GM12878 (cell line): ENCODE measurements at regions not wholly inside any gene's neighbourhood (a gene's known extent, or its start where the extent isn't known, plus 50 kb on each side); places are given as distances from the start of the nearest gene placed in this dataset.

Experiments used
- ATAC-seq: fragments of 200-7000 bp; cut with Tn5 transposase; 3 replicates; pipeline ENCODE4 v1.9.1; 2020; ENCODE audit warnings: mild to moderate bottlenecking, moderate library complexity
- BruUV-seq: library from RNA; stranded (reverse); fragments of 400-500 nt; replicated peaks from 2 replicates; lab custom pipeline; 2021; lab: Mats Ljungman, UMichigan
- CTCF ChIA-PET: fragments of 300-600 bp; sonication (Branson Sonifier 250); formaldehyde crosslinking; extraction: SDS; loops from one replicate; lab custom pipeline; 2021; ENCODE audit warnings: inconsistent platforms; lab: Yijun Ruan, JAX
- POLR2A ChIA-PET: fragments of 350-600 bp; formaldehyde crosslinking; extraction: SDS; loops from one replicate; lab custom pipeline; 2021; ENCODE audit warnings: inconsistent platforms; lab: Charles Lee
- RAD21 ChIA-PET: fragments of 300-600 bp; sonication (Branson Sonifier 250); formaldehyde crosslinking; loops from one replicate; lab custom pipeline; 2023; ENCODE audit warnings: antibody characterized with exemption; ENCODE audit not compliant: unreplicated experiment; lab: Charles Lee
- SMC1A ChIA-PET: fragments of 300-600 bp; sonication (Branson Sonifier 250); formaldehyde crosslinking; loops from one replicate; lab custom pipeline; 2023; ENCODE audit not compliant: unreplicated experiment, uncharacterized antibody; lab: Charles Lee
- DNase-seq: peaks from one replicate; pipeline ENCODE4 v3.0.0-alpha.2; 2011; ENCODE audit warnings: low read depth, low spot score
- FAIRE-seq: peaks from 3 replicates; lab custom pipeline; 2011; peaks lifted over from hg19 to GRCh38; lab: Jason Lieb, UNC
- H2AFZ ChIP-seq: 2 replicates; pipeline ENCODE4 v1.6.0; 2011; ENCODE audit warnings: low read depth, low read length, control low read depth; ENCODE audit not compliant: control insufficient read depth
- H3K27ac ChIP-seq: 2 replicates; pipeline ENCODE4 v1.5.1; 2011; ENCODE audit warnings: control low read depth; ENCODE audit not compliant: control insufficient read depth, insufficient read depth
- H3K27me3 ChIP-seq, 2 experiments: replicated peaks in 1 of 2; 2 replicates each; pipeline versions ENCODE4 v1.6.0 to v1.6.1; 2011; ENCODE audit warnings: low read length in 1 of 2; ENCODE audit not compliant: control insufficient read depth in 2 of 2, insufficient read depth in 2 of 2
- H3K36me3 ChIP-seq, 2 experiments: 2 replicates each; pipeline ENCODE4 v1.5.1; 2011; ENCODE audit warnings: low read length in 1 of 2; ENCODE audit not compliant: control insufficient read depth in 2 of 2, insufficient read depth in 2 of 2
- H3K4me1 ChIP-seq: 2 replicates; pipeline ENCODE4 v1.6.1; 2011; ENCODE audit warnings: mild to moderate bottlenecking, low read length, moderate library complexity, mixed read lengths; ENCODE audit not compliant: control insufficient read depth, insufficient read depth
- H3K4me2 ChIP-seq: 2 replicates; pipeline ENCODE4 v1.6.0; 2011; ENCODE audit warnings: control low read depth; ENCODE audit not compliant: control insufficient read depth, insufficient read depth
- H3K4me3 ChIP-seq: fragments of 200-600 bp; sonication (generic); 2 replicates; pipeline ENCODE4 v1.5.1; 2016
- H3K79me2 ChIP-seq: 2 replicates; pipeline ENCODE4 v1.6.0; 2011; ENCODE audit warnings: low read length; ENCODE audit not compliant: control insufficient read depth, insufficient read depth
- H3K9ac ChIP-seq: 2 replicates; pipeline ENCODE4 v1.8.0; 2011; ENCODE audit warnings: low read length, control low read depth, mixed read lengths; ENCODE audit not compliant: control insufficient read depth, insufficient read depth
- H3K9me3 ChIP-seq: replicated peaks from 3 replicates; pipeline ENCODE4 v1.5.1; 2011; ENCODE audit warnings: mild to moderate bottlenecking, low read length; ENCODE audit not compliant: control insufficient read depth, insufficient read depth
- H4K20me1 ChIP-seq: 2 replicates; pipeline ENCODE4 v1.6.0; 2011; ENCODE audit not compliant: control insufficient read depth, insufficient read depth
- HCFC1 ChIP-seq: fragments of 150-350 bp; IDR thresholded peaks from 2 replicates; pipeline ENCODE4 v1.6.1; 2014; ENCODE audit warnings: low read length
- HSF1 ChIP-seq: fragments of 150-350 bp; IDR thresholded peaks from 2 replicates; pipeline ENCODE4 v1.6.1; 2014; ENCODE audit warnings: mild to moderate bottlenecking, low read depth, low read length
- MAX ChIP-seq: IDR thresholded peaks from 2 replicates; pipeline ENCODE4 v1.6.1; 2012; ENCODE audit warnings: low read depth, low read length, improper control_type of control experiment
- NBN ChIP-seq: fragments of 450-650 bp; IDR thresholded peaks from 2 replicates; pipeline ENCODE4 v1.6.1; 2016
- NFYB ChIP-seq: IDR thresholded peaks from 2 replicates; pipeline ENCODE4 v1.6.1; 2011; ENCODE audit warnings: low read depth, mild to moderate bottlenecking, low read length, improper control_type of control experiment, moderate library complexity; ENCODE audit not compliant: insufficient read depth
- PAX5 ChIP-seq: IDR thresholded peaks from 2 replicates; pipeline ENCODE4 v1.6.1; 2011; ENCODE audit warnings: low read depth, low read length, borderline replicate concordance
- PBX3 ChIP-seq: IDR thresholded peaks from 2 replicates; pipeline ENCODE4 v1.6.1; 2011; ENCODE audit warnings: mild to moderate bottlenecking, low read depth, low read length, moderate library complexity; ENCODE audit not compliant: insufficient replicate concordance
- PML ChIP-seq: IDR thresholded peaks from 2 replicates; pipeline ENCODE4 v1.6.1; 2012; ENCODE audit warnings: low read length, inconsistent platforms
- RELA ChIP-seq: fragments of 450-650 bp; IDR thresholded peaks from 2 replicates; pipeline ENCODE4 v1.8.0; 2014; ENCODE audit warnings: borderline replicate concordance; ENCODE audit not compliant: partially characterized antibody
- SPI1 ChIP-seq: IDR thresholded peaks from 2 replicates; pipeline ENCODE4 v1.6.1; 2011; ENCODE audit warnings: low read depth, mild to moderate bottlenecking, low read length, moderate library complexity, borderline replicate concordance; ENCODE audit not compliant: insufficient read depth
- TBL1XR1 ChIP-seq: IDR thresholded peaks from 2 replicates; pipeline ENCODE4 v1.6.1; 2012; ENCODE audit warnings: low read depth, low read length, improper control_type of control experiment
- YBX1 ChIP-seq: fragments of 450-650 bp; IDR thresholded peaks from 2 replicates; pipeline ENCODE4 v1.6.1; 2016; ENCODE audit warnings: antibody characterized with exemption
- ZNF217 ChIP-seq: fragments of 450-650 bp; IDR thresholded peaks from 2 replicates; pipeline ENCODE4 v1.6.1; 2017; ENCODE audit warnings: antibody characterized with exemption, mild to moderate bottlenecking
- ZNF622 ChIP-seq: fragments of 450-650 bp; IDR thresholded peaks from 2 replicates; pipeline ENCODE4 v1.6.1; 2017; ENCODE audit warnings: mild to moderate bottlenecking, inconsistent platforms
- in situ Hi-C: fragments of 300-500 bp; cut with MboI; formaldehyde crosslinking; loops from 9 replicates; pipeline ENCODE4 v1.14.3; 2018; ENCODE audit warnings: mixed read lengths
- intact Hi-C: fragments of 100-400 bp; cut with micrococcal nuclease; formaldehyde crosslinking; loops from one replicate; pipeline ENCODE4 v1.14.2; 2022; ENCODE audit not compliant: unreplicated experiment
- TF ChIP-seq, protein P1 (sequence below): fragments of 450-650 bp; IDR thresholded peaks from 2 replicates; pipeline ENCODE4 v1.6.1; 2016; ENCODE audit warnings: mild to moderate bottlenecking

- no peak for TF ChIP-seq HSF1
- TF ChIP-seq SPI1, result no peak
- TF ChIP-seq MAX, result no peak
- TF ChIP-seq, protein P1, sequence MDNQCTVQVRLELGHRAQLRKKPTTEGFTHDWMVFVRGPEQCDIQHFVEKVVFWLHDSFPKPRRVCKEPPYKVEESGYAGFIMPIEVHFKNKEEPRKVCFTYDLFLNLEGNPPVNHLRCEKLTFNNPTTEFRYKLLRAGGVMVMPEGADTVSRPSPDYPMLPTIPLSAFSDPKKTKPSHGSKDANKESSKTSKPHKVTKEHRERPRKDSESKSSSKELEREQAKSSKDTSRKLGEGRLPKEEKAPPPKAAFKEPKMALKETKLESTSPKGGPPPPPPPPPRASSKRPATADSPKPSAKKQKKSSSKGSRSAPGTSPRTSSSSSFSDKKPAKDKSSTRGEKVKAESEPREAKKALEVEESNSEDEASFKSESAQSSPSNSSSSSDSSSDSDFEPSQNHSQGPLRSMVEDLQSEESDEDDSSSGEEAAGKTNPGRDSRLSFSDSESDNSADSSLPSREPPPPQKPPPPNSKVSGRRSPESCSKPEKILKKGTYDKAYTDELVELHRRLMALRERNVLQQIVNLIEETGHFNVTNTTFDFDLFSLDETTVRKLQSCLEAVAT, result no peak
- no peak for TF ChIP-seq TBL1XR1
- TF ChIP-seq PAX5, result no peak
Measured at GRCh38 chr17:71546419-71546818, 574.4 kb upstream of the SOX9 start (continued).

GRCh38 chr17:71547904-71548303 lies 572.9 kb upstream of the SOX9 start:
- ChIA-PET SMC1A (no interaction called here), POLR2A (no interaction called here), RAD21 (no interaction called here), CTCF (no interaction called here)
- no peaks in the 10 kb centered on the region for H4K20me1 ChIP-seq
- H3K27ac ChIP-seq, result no peak overlapping the region
- H2AFZ ChIP-seq, result no peak overlapping the region
- H3K4me3 ChIP-seq, result no peak overlapping the region
- H3K27me3 ChIP-seq, result no peaks in the 10 kb centered on the region
- no peak overlapping the region for H3K9ac ChIP-seq
- in situ Hi-C loops, result no loop called here
- no peak overlapping the region for H3K4me2 ChIP-seq
- H3K4me1 ChIP-seq, result no peaks in the 10 kb centered on the region
- H3K36me3 ChIP-seq, result no peaks in the 10 kb centered on the region
- no peak for FAIRE-seq
- BruUV-seq, result no TSS peak
- no peak for ATAC-seq
- no peaks in the 10 kb centered on the region for H3K79me2 ChIP-seq
- no peaks in the 10 kb centered on the region; the same call in 2 of the 3 replicates for H3K9me3 ChIP-seq
- no peak for TF ChIP-seq ZNF217
- TF ChIP-seq NFYB, result no peak
- no peak for TF ChIP-seq HSF1
- no peak for TF ChIP-seq RELA
- no peak for TF ChIP-seq NBN
- TF ChIP-seq YBX1, result no peak
- TF ChIP-seq ZNF622, result no peak
- no peak for TF ChIP-seq PBX3
- TF ChIP-seq PML, result no peak
- no peak for TF ChIP-seq HCFC1
- DNase-seq, result no peak
- intact Hi-C loops, result no loop called here
